ENCODE measurements at regions not wholly inside any gene's neighbourhood (a gene's known extent, or its start where the extent isn't known, plus 50 kb on each side); places are given as distances from the start of the nearest gene placed in this dataset.

DNA sequence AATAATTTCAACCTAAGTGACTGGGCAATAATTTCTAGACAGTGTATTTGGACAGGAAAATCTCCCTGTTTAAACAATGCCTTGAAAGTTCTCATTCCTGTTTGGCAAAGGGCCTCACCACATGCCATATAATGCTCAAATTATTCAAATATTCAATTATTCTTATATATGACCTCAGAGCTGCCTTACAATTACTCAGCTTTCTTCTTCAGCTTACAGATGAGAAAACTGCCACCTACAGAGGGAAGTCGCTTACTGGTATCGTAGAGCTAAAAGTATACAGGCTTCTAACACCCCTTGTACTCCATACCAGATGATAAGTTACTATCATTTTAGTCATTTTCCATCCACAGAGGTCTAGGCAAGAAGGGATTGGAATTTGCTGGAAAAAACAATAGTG is 830.3 kb downstream of the BRINP1 start:
- TF ChIP-seq, protein P1, sequence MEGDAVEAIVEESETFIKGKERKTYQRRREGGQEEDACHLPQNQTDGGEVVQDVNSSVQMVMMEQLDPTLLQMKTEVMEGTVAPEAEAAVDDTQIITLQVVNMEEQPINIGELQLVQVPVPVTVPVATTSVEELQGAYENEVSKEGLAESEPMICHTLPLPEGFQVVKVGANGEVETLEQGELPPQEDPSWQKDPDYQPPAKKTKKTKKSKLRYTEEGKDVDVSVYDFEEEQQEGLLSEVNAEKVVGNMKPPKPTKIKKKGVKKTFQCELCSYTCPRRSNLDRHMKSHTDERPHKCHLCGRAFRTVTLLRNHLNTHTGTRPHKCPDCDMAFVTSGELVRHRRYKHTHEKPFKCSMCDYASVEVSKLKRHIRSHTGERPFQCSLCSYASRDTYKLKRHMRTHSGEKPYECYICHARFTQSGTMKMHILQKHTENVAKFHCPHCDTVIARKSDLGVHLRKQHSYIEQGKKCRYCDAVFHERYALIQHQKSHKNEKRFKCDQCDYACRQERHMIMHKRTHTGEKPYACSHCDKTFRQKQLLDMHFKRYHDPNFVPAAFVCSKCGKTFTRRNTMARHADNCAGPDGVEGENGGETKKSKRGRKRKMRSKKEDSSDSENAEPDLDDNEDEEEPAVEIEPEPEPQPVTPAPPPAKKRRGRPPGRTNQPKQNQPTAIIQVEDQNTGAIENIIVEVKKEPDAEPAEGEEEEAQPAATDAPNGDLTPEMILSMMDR (IDR thresholded peaks at IDR 0.05), result no peak
- TF ChIP-seq POLR2AphosphoS5 (IDR thresholded peaks at IDR 0.05) (no peak), EP300 (IDR thresholded peaks at IDR 0.05) (no peak), POLR2A (IDR thresholded peaks at IDR 0.05; ENCODE audit: low read depth) (no peak)

Data from esophagus muscularis mucosa (tissue), 4 donors.